Dermis blood vessel endothelial cell (primary cell): ENCODE measurements at regions not wholly inside any gene's neighbourhood (a gene's known extent, or its start where the extent isn't known, plus 50 kb on each side); places are given as distances from the start of the nearest gene placed in this dataset.
"Not testable (repeated sequence)": the region's sequence is repeated elsewhere in the genome, so short reads cannot be mapped to it uniquely, and the experiment has no call there.

ENCODE experiments used
- DNase-seq: peaks from one replicate; pipeline ENCODE4 v3.0.0; 2010

DNA sequence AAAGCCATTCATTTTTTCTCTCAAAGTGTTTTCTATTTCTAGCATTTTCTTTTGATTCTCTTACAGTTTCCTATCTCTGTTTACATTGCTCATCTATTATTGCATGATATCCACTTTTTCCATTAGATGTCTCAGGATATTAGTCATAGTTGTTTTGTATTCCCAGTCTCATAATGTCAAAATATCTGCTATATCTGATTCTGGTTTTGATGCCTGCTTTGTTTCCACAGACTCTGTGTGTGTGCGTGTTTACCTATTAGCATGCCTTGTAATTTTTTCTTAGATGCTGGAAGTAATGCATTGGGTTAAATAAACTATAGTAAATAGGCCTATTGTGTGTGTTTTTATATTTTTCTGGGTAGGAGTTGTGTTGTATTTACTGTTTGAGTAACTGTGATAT lies 1126.3 kb downstream of the SORCS1 start:
- no peak for DNase-seq

DNA sequence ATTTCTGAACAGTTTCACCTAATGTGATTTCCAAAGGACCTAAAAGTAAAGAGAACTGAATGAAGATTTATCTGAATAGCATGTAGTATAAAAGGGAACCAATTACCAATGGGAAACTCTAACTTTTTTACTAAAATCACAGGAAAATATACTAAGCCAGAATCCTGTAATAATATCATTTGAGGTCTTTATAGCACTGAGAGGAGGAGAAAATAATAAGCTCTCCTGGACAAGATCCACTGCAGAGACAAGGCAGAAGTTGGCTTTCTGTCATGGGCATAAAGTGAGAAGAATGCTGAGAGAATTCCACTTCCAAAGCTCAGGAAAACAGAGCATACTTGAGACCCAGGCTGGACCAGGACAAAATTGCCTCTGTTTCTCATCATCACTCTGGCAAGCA lies 1131.4 kb downstream of the SORCS1 start:
- DNase-seq = no peak

DNA sequence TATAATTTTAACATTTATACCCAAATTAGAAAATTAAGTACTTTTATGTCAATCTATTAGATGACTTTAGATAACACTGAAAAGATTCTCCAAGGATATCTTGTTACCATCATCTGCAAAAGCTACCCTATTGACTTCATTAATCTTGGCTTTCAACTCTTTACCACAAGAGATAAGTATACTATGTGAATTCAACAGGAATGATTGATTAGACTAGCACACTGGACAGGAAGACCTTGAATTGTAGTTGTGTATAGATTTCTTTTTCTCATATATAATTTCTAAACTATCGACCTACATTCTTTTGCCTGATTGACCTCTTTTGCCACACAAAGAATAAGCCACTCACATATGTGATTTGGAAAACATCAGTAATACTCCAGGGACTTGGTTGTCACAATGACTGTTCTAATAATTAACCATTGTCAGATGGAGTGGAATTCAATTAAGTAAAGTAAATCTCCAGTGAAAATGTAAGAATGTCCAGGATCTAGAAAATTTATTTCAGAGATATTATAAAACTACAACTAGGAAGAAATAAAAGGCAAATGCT lies 1132.0 kb downstream of the SORCS1 start:
- DNase-seq = no peak

DNA sequence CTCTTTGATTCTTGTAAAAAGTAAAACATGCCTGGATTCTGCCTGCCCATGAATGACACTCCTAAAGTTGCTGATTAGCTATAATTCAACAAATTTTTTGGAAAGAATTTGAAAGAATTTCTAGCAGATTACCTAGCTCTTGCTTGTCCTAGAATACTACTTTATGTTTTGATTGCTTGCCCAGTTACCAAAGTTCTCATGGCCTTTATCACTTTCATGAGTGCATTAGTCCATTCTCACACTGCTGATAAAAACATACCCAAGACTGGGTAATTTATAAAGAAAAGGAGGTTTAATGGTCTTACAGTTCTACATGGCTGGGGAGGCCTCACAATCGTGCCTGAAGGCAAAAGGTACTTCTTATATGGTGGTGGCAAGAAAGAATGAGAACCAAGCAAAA lies 1137.3 kb downstream of the SORCS1 start:
- no peak for DNase-seq

DNA sequence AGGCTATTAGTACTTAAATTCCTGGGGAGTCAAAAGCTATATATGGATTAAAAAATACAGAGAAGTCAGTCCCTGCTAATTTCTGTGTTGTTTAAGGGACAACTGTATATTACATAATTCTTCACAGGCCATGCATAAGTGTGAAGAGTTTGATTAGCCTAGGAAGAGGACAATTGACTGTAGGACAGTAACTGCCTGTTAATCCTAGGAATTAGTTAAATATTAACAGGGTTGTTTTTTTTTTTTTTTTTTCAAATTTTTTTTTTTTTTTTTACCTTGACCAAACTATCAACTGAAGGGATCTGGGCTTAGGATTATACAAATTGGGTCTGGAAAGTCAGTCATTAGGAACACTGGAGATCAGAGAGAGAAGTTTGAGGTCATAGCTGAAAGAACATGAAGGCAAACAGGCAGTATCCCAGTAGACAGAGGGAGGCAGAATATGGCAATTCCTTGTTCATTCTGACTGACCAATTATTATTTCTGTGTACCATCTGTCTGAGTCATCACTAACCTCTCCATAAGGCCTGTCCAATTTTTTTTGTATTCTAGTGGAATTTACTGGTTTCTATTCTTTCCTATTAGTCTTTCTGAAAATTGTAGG lies 1139.2 kb downstream of the SORCS1 start:
- no peak for DNase-seq

DNA sequence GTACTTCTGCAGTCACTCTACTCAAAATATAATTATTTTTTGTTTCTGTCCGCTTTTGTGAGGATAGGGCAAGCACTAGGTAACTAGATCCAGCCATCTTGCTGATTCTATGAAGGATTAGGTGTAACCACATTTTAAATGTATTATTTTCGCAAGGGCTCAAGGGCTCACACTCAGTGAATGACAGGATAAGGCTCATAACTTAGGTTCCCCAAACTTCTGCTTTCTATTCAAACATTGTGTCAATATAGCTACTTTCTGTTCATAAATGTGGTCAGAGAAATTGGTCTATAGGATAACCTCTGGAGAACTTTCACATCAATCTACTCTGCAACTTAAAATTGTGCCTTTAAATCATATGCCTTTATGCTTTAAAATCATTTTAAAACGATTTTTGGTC lies 1141.2 kb downstream of the SORCS1 start:
- no peak for DNase-seq

DNA sequence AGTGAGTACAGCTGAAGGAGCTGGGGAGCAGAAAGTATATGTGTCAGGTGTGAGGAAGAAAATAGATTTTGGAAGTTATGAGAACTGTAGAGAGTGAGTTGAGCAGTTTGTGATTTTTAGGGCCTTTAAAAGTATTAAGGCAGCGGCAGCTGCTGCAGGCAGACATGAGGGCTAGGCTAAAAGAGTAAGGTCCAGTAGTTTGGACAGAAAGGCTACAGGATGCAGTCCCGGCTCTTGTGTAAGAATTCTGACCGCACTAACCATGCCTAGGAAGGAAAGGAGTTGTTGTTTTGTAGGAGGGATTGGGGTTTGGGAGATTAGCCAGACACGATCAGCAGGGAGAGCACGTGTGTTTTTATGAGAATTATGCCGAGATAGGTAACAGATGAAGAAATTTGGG lies 1144.9 kb downstream of the SORCS1 start:
- DNase-seq = not testable (repeated sequence)

DNA sequence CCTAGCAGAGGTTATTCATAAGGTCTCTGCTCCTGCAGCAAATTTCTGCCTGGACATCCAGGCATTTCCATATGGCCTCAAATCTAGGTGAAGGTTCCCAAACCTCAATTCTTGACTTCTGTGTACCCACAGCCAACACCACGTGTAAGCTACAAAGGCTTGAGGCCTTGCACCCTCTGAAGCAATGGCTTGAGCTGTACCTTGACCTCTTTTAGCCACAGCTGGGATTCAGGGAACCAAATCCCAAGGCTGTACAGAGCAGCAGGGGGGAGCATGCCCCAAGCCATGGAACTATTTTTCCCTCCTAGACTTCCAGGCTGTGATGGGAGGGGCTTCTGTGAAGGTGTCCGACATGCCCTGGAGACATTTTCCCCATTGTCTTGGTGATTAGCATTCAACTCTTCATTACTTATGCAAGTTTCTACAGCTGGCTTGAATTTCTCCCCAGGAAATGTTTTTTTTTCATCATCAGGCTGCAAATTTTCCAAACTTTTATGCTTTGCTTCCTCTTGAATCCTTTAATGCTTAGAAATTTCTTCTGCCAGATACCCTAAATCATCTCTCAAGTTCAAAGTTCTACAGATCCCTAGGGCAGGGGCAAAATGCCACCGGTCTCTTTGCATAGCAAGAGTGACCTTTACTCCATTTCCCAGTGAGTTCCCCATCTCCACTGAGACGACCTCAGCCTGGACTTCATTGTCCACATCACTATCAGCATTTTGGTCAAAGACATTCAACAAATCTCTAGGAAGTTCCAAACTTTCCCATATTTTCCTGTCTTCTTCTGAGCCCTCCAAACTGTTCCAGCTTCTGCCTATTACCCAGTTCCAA lies 1148.9 kb downstream of the SORCS1 start:
- DNase-seq = not testable (repeated sequence)

GRCh38 chr10:106011250-106011649 lies 1153.3 kb downstream of the SORCS1 start:
- no peak for DNase-seq

- no peak for DNase-seq
These were observed 1163.8 kb downstream of the SORCS1 start for GRCh38 chr10:106000721-106001120.

DNA sequence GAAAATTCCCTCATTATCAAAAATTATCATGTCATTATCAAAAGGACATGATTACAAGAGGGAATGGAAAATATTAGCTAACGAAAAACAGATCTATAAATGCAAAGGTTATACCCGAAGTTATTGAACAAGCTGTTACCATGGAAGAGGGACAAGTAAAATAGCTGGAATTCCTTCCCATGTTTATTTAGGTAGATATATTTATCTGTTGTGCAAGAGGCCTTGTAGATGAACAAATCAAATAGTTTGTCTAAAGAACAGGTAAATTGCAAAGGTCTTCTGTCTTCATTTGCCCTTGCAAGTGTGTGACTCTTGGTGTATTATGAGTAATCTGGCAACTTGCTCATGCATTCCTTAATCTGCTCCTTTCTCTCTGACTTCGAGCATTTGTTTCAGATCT lies 1170.9 kb downstream of the SORCS1 start:
- DNase-seq = no peak

GRCh38 chr10:105992928-105993327 lies 1171.6 kb downstream of the SORCS1 start:
- no peak for DNase-seq

DNA sequence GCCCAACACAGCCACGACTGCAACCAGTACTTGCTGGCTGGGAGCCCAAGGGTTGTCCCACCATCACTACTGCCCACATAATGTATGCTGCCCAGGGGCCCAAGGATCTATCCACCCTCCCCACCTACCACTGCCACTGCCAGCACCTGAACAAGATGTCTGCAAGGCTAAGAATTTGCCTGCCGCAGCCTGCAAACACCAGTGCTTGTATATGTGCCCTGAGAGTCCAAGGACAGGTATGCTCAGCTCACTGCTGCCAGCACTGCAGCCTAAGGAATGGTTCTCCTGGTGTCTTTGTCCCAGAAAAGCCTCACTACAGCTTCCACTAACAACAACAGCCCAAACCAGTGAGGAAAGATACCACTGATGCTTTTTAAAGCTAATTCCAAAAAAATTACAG lies 1174.0 kb downstream of the SORCS1 start:
- no peak for DNase-seq

- no peak for DNase-seq
These were observed 1174.5 kb downstream of the SORCS1 start for GRCh38 chr10:105989995-105990394.

GRCh38 chr10:105988848-105989247 lies 1175.7 kb downstream of the SORCS1 start:
- DNase-seq = no peak

DNA sequence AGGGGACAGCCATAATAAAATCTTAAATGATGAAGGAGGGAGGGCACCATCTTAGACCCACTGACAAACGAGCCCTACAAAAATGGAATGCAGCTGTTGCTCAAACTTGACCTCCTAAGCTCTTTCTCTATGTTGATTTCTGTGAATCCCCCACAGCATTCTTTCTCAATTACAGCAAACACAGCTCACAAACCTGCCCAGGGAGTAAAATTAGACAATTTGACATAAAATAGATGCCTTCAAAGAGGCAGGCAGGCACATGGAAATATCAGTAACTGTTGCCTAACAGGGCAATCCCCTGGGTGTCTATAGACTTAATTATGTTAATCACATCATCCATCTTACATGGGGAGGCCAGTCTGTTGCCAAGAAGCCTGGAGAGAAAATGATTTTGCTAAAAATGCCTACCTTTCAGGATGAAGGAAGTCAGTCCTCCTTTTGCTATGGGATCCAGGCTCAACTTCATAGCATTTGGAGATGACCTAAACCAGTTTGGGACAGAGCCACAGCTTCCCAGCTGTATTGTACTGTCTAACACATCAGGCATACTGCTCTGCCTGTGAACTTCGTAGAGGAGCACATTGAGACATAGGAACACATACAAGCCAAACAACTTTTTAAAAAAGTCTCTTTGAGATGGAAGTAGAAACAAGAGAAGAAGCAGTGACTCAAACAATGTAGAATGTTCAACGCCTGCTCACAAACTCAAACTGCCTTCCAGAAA lies 1177.4 kb downstream of the SORCS1 start:
- DNase-seq = no peak

GRCh38 chr10:105986486-105986885 lies 1178.0 kb downstream of the SORCS1 start:
- no peak for DNase-seq

DNA sequence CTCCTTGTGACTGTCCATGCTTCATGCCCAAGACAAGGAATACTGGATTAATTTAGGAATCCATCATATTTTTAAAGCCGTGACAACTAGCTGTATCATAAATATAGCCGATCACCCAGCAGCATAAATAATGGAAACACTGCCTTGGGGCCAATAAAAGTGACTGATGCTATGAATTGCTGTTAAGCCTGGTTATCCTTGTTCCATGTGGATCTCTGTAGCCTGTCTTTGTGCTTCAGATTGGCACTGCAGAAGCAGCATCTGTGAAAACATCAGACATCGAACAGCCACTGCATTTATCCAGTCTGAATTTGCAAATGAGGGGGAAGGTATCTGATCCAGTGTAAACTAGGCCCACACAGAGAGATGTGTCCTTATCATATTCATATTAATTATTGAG lies 1181.8 kb downstream of the SORCS1 start:
- DNase-seq = no peak

DNA sequence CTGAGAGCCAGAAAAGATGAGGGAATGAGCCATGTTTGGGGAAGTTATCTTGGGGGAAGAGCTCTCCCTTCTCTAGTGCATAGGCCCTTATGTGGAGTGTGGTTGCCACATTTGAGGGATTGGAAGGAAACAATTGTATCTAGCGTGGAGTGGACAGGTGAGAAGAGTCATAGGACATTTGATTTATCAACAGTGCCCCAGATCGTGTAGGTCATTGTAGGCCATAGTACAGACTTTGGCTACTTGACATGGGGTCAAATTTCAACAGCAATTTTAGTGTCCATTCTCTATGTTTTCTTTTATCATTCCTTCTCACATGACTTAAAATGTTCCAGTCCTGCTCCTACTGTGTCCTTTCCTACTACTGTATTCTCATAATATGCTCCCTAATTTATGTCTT lies 1182.8 kb downstream of the SORCS1 start:
- DNase-seq = no peak

GRCh38 chr10:105974803-105975456 lies 1189.6 kb downstream of the SORCS1 start:
- DNase-seq = no peak

- no peak for DNase-seq
These were observed 1190.6 kb downstream of the SORCS1 start for GRCh38 chr10:105973902-105974301.

DNA sequence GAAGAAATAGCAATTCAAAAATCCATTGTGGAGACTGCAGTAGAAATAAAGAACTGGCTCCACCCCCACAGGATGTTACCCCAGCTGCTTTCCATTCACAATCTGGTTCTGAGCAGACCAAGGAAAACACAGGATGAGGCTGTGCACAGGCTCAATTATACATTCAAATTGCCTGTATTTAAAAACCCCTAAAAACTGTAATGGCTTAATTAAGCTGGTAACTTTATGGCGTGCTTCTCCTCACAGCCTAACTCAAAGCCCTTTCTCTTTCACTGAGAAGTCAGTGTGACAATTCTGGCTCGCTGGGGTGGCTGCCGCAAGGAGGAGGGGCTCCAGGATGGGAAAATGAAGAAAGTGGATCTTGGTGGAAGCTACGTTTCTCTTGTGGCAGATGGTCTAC lies 1191.1 kb downstream of the SORCS1 start:
- DNase-seq = no peak

DNA sequence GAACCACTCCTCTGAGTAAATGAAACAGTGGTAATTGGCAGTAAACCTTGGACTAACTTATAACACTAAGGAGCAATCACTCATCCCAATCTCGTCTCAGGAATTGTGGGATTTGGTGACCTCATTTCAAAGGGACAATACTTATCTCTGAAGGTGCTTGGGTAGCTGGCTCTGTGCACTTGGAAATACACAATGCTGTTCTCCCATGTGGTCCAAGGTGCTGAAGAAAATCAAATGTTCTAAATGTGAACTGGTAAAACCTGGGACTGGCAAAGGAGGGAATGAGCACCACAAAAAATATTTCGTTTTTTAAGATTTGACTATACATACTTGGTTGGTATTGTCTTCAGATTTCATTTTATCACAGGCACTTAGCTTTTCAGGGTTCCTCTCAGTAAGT lies 1193.0 kb downstream of the SORCS1 start:
- no peak for DNase-seq
